HG02610 (cell line): ENCODE measurements at regions not wholly inside any gene's neighbourhood (a gene's known extent, or its start where the extent isn't known, plus 50 kb on each side); places are given as distances from the start of the nearest gene placed in this dataset.

Source experiments
- ATAC-seq: cut with Tn5 transposase; IDR thresholded peaks from one replicate; pipeline ENCODE4 v1.9.1; 2021; ENCODE audit warnings: mild to moderate bottlenecking, moderate library complexity; ENCODE audit not compliant: unreplicated experiment

GRCh38 chr9:87319656-87320055 lies 178.0 kb upstream of the DAPK1 start:
- ATAC-seq = no peak

- ATAC-seq = no peak
Measured at GRCh38 chr9:87320146-87320884, 177.4 kb upstream of the DAPK1 start.

- no peak for ATAC-seq
Measured at GRCh38 chr9:87322840-87323635, 174.6 kb upstream of the DAPK1 start.

- ATAC-seq = no peak
Measured at GRCh38 chr9:87323928-87324327, 173.7 kb upstream of the DAPK1 start.

GRCh38 chr9:87324613-87325194 lies 173.0 kb upstream of the DAPK1 start:
- no peak for ATAC-seq

- ATAC-seq = no peak
Measured at GRCh38 chr9:87327575-87328125, 170.0 kb upstream of the DAPK1 start.

GRCh38 chr9:87333802-87334201 lies 163.9 kb upstream of the DAPK1 start:
- ATAC-seq = no peak

GRCh38 chr9:87334366-87334765 lies 163.3 kb upstream of the DAPK1 start:
- ATAC-seq = no peak

- no peak for ATAC-seq
Measured at GRCh38 chr9:87336407-87336806, 161.3 kb upstream of the DAPK1 start.

GRCh38 chr9:87336914-87337333 lies 160.7 kb upstream of the DAPK1 start:
- no peak for ATAC-seq

- ATAC-seq = no peak
Measured at GRCh38 chr9:87337335-87338087, 160.2 kb upstream of the DAPK1 start.

- no peak for ATAC-seq
Measured at GRCh38 chr9:87338088-87338989, 159.3 kb upstream of the DAPK1 start.

- no peak for ATAC-seq
Measured at GRCh38 chr9:87340391-87340790, 157.3 kb upstream of the DAPK1 start.

- no peak for ATAC-seq
Measured at GRCh38 chr9:87342743-87343142, 154.9 kb upstream of the DAPK1 start.

GRCh38 chr9:87343816-87344430 lies 153.7 kb upstream of the DAPK1 start:
- no peak for ATAC-seq

GRCh38 chr9:87346061-87346665 lies 151.5 kb upstream of the DAPK1 start:
- no peak for ATAC-seq

GRCh38 chr9:87350915-87351314 lies 146.8 kb upstream of the DAPK1 start:
- no peak for ATAC-seq

- no peak for ATAC-seq
Measured at GRCh38 chr9:87353301-87353700, 144.4 kb upstream of the DAPK1 start.

- no peak for ATAC-seq
Measured at GRCh38 chr9:87354147-87354546, 143.5 kb upstream of the DAPK1 start.
